ENCODE measurements at regions not wholly inside any gene's neighbourhood (a gene's known extent, or its start where the extent isn't known, plus 50 kb on each side); places are given as distances from the start of the nearest gene placed in this dataset.
A peak's percentile ranks its signal among the peaks of the same experiment; 100 is the strongest.

GRCh38 chr9:106621313-106622163, 241.4 kb upstream of the ZNF462 start:
- DNase-seq (ENCODE audit: low spot score) (no peak), ATAC-seq (no peak)

GRCh38 chr9:106622164-106622487, 240.8 kb upstream of the ZNF462 start:
- ATAC-seq = no peak
- DNase-seq (ENCODE audit: low spot score) = no peak

DNA sequence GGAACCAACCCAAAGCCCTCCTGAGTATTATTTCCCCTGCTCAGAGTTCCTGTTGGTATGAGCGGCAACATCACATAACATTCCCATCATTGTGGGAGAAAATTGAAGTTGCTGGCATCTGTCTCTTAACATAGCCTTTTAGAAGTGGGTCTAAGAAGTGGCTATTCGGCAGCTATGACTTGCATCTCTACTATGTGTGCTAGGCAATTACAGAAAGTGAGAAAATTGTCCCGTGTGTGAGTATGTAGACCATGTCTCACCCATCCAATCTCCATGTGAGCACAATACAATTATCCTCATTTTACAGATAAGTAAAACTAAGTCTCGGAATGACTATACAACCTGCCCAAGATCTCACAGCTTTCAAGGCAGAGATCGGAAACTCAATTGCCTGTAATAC, 239.4 kb upstream of the ZNF462 start:
- DNase-seq (ENCODE audit: low spot score) = no peak
- no peak for ATAC-seq

- DNase-seq (ENCODE audit: low spot score) (no peak), ATAC-seq (no peak)
Measured at GRCh38 chr9:106625259-106625789, 237.6 kb upstream of the ZNF462 start.

DNA sequence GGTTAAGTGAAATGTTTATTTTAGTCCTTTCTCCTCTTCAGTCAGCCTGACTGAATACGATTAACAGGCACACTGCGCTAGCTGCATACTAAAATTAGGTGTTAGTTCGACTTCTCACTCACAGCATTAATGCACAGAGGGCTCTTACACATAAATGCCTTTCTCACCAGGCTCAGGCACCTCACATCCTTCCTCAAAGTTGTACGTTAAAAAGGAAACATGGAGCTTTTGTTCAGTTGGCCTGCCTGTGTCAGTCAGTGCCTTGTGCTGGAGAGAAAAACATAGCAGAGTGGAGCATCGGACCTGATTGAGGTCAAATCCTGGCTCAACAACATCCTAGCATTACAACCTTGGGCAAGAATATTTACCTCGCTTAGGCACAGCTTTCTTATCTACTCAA, 236.0 kb upstream of the ZNF462 start:
- ATAC-seq = no peak
- DNase-seq (ENCODE audit: low spot score) = no peak

- ATAC-seq (no peak), DNase-seq (ENCODE audit: low spot score) (no peak)
Measured at GRCh38 chr9:106632621-106633020, 230.3 kb upstream of the ZNF462 start.

GRCh38 chr9:106634183-106634582, 228.8 kb upstream of the ZNF462 start:
- DNase-seq (ENCODE audit: low spot score) (no peak), ATAC-seq (no peak)

DNA sequence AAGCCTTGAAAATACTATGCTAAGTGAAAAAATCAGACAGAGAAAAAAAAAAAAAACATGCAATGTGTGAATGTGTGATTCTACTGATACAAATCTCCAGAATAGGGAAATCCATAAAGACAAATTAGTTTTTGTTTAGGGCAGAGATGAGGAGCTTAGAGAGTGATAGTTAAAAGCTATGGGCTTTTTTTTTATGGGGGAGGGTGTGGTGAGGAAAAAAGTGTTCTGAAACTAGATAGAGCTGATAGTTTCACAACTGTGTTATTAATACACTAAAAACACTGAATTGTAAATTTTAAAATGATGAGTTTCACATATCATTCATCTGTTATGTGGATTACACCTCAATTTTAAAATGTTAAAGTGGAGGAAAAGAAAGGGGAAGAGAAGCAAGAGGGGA, 228.3 kb upstream of the ZNF462 start:
- DNase-seq (ENCODE audit: low spot score) = no peak

DNA sequence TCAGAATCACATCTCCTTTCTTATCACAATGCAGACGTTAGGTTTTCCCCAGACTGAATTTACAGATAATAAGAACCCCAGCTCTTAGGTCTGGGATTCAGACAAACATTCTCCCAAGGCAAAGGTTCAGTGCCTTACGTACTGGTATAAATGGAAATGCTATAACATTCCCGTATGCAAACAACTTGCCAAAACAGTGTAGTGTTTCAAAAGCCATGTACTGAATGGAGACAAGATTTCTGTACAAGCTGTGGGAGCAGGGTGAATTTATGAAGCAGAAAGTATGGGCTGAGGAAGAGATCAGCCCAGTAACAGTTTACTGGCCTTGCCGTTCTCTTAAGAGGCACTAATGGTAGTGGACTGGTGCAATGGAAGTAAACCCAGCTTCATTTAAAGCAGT, 225.5 kb upstream of the ZNF462 start:
- ATAC-seq = no peak
- no peak for DNase-seq (ENCODE audit: low spot score)

More for the DNA sequence above, 228.3 kb upstream of the ZNF462 start:
- no peak for ATAC-seq

- ATAC-seq = no peak
- no peak for DNase-seq (ENCODE audit: low spot score)
Measured at GRCh38 chr9:106639873-106640568, 222.9 kb upstream of the ZNF462 start.

DNA sequence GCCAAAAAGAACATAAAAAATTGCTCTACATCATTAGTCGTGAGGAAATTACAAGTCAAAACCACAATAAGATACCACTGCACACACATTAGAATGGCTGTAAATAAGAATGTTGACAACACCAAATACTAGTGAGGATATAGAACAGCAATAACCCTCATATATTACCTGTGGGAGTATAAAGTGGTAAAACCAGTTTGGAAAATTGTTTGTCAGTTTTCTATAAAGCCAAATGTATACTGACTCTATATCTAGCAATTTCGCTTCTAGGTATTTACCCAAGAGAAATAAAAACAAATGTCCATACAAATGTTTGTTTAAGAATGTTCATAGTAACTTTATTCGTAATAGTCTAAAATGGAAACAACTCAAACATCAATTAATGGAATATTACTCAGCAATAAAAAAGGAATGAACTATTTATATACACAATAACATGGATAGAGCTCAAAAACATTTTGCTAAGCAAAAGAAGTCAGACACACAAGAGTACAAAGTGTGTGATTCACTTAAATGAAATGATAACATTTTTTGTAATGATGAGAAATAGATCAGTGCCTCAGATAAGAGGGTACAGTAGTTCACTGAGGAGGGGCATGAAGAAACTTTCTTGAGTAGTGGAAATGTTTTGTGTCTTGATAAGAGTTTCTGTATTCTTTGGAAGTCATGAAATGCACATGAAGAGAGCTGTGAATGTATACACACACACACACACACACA, 219.6 kb upstream of the ZNF462 start:
- no peak for DNase-seq (ENCODE audit: low spot score)
- ATAC-seq = no peak

GRCh38 chr9:106644661-106645060, 218.3 kb upstream of the ZNF462 start:
- DNase-seq (ENCODE audit: low spot score) (no peak), ATAC-seq (no peak)

DNA sequence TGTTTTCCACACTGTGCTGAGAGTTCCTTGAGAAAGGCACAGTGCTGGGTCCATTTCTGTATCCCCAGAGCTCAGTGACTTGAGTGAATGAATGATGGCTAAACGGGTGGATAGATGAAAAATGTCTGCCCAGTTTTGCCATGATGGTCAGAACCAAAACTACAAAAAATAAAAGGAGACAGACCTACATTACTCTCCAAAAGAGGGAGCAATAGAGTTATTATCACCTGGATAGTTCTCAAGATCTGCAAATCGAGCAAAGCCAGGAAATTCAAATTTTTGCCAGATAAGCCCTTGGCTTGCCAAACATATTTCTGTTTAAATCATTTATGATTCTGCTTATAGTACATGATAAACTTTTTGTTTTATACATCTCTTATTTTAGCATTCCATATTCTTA, 214.2 kb upstream of the ZNF462 start:
- no peak for DNase-seq (ENCODE audit: low spot score)
- peak; percentile 40 for ATAC-seq

DNA sequence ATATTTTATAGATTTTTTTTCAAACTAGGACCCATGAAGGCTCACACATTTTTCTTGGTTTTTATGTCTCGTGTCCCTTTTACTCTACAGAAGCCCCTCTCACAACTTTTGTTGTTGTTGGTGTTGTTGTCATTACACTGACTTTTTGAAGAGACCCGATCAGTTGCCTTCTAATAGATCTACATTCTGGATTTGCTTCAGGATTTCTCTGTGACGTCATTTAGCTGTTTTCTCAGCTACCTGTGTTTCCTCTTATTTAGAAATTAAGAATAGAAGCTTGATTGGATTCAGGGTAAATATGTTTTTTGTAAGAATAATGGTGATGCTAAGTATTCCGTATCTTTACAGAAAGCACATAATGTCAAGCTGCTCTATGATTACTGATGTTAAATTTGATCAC, 213.3 kb upstream of the ZNF462 start:
- no peak for DNase-seq (ENCODE audit: low spot score)
- no peak for ATAC-seq

DNA sequence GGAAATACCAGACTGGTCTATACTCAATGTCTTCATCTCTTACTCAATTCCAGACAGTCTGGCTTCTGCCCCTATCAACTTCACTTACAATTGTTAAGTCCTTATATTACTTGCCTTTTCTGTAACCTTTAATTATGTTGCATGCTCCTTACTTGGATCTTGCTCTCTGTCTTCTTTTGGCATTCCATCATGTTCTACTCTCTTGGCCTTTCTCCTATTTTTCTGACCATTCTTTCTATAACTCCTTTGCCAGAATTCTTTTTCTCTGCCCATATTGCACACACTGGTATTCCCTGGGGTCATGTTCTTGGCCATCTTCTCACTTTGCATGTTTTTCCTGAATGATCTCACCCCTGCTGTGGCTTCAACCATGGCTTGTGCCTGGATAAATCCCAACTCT, 209.8 kb upstream of the ZNF462 start:
- DNase-seq (ENCODE audit: low spot score) (no peak), ATAC-seq (no peak)

- ATAC-seq (no peak), DNase-seq (ENCODE audit: low spot score) (no peak)
Measured at GRCh38 chr9:106655966-106656365, 207.0 kb upstream of the ZNF462 start.

DNA sequence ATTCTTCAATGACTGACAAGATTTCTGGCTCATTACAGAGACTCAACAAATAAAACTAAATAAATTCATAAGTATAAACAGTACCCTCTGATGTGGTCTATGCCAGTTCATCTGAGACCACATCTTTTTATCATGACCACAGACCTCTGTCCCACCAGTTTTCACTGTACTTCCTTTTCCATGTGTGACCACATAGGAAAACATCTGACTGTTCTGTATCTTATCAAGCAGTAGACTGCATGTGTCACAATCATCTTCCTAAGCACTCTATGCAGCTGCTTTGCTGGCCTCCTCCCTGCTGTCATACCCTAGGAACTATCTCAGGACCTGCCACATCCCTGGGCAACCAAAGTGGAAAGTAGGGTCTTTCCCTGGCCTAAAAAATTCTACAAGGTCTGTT, 205.0 kb upstream of the ZNF462 start:
- DNase-seq (ENCODE audit: low spot score) (no peak), ATAC-seq (no peak)

DNA sequence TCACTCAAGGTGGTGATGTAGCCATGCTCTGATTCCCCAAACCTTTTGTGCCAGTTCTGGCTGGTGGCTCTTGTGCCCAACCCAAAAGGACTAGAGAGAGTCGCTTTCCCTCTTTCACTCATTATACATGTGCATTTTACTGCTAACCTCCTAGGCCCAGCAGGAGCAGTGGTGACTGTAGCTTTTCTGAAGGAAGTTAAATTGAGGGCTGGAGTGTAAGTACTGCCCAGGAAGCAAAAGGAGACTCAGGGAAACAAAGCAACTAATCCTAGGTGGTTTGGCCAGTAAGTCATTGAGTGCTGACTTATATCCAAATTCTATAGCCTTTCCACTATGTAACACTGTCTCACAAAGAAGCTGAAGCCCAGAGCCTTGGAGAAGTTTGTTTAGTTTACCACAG, 194.4 kb upstream of the ZNF462 start:
- no peak for DNase-seq (ENCODE audit: low spot score)
- ATAC-seq = no peak

DNA sequence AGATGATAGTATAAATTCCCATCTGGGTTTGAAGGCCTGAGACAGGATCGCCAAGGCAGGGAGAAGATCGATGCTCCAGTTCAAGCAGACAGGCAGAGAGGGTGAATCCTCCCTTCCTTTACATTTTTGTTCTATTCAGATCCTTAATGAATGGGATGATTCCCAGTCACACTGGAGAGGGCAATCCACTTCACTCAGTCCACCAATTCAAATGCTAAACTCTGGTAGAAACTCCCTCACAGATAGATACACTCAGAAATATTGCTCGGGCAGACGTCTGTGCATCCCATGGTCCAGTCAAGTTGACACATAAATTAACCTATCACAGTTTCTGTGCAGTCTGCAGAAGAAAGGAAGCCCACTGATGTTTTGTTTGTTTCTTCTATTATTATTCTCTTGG, 193.1 kb upstream of the ZNF462 start:
- ATAC-seq (no peak), DNase-seq (ENCODE audit: low spot score) (no peak)

GRCh38 chr9:106670418-106670817, 192.5 kb upstream of the ZNF462 start:
- ATAC-seq = no peak
- no peak for DNase-seq (ENCODE audit: low spot score)

DNA sequence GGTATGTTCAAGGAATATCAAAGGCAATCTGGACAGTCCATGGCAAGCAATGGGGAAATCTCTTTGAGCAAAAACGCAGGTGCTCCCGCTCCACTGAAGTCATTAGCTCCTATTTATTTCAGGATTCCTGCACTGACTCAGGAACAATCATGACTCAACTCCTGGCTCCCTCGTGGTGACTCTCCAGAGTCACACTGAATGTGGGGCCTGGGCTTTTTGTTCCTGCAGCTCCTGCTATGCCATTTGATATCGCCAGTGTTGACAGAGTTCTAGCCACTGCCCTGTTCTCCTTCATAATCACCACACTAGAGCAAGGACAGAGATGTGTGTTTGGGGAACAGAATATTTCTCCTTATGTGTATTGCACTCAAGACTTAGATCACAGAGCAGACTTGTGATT, 187.2 kb upstream of the ZNF462 start:
- DNase-seq (ENCODE audit: low spot score) (no peak), ATAC-seq (no peak)

GRCh38 chr9:106677374-106677773, 185.6 kb upstream of the ZNF462 start:
- DNase-seq (ENCODE audit: low spot score) (no peak), ATAC-seq (no peak)
